ENCODE measurements at regions not wholly inside any gene's neighbourhood (a gene's known extent, or its start where the extent isn't known, plus 50 kb on each side); places are given as distances from the start of the nearest gene placed in this dataset.

DNA sequence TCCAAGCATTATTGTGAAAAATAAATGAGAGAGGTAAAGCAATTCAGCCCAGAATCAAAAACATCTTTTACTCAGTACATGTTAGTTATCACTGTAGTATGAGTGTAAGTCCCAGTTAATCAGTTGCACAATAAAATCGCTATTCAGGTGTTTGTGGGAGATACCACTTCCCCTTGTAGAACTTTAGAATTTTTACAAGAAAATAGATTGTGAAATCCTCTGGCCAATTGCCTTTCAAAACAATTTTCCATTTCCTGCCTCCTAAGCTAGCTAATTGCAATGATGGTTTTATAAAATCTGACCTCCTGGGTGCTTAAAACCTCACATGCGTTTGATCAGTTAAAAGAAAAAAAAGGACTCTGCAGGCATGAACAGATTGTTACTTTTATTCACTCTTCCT, 332.5 kb downstream of the PID1 start:
- TF ChIP-seq, protein P1, sequence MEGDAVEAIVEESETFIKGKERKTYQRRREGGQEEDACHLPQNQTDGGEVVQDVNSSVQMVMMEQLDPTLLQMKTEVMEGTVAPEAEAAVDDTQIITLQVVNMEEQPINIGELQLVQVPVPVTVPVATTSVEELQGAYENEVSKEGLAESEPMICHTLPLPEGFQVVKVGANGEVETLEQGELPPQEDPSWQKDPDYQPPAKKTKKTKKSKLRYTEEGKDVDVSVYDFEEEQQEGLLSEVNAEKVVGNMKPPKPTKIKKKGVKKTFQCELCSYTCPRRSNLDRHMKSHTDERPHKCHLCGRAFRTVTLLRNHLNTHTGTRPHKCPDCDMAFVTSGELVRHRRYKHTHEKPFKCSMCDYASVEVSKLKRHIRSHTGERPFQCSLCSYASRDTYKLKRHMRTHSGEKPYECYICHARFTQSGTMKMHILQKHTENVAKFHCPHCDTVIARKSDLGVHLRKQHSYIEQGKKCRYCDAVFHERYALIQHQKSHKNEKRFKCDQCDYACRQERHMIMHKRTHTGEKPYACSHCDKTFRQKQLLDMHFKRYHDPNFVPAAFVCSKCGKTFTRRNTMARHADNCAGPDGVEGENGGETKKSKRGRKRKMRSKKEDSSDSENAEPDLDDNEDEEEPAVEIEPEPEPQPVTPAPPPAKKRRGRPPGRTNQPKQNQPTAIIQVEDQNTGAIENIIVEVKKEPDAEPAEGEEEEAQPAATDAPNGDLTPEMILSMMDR (IDR thresholded peaks at IDR 0.05 in 4 of 5, conservative IDR thresholded peaks at IDR 0.05 in 1 of 5): no peak
- no peak for TF ChIP-seq POLR2A (IDR thresholded peaks at IDR 0.05)
